SK-N-SH treated with all-trans-retinoic acid at 6 μM for 48 hours (cell line): ENCODE measurements at regions not wholly inside any gene's neighbourhood (a gene's known extent, or its start where the extent isn't known, plus 50 kb on each side); places are given as distances from the start of the nearest gene placed in this dataset.

Experiments used
- ATAC-seq: fragments of 200-7000 bp; cut with Tn5 transposase; 3 replicates; pipeline ENCODE4 v1.9.1; 2020; ENCODE audit warnings: mild to moderate bottlenecking, moderate library complexity
- ARNTL ChIP-seq: fragments of 450-650 bp; formaldehyde crosslinking; IDR thresholded peaks from 2 replicates; pipeline ENCODE4 v1.5.0; 2020; ENCODE audit warnings: low read depth, mild to moderate bottlenecking, moderate library complexity, borderline replicate concordance
- BACH2 ChIP-seq: fragments of 250-450 bp; sonication (Bioruptor Pico); IDR thresholded peaks from 2 replicates; pipeline ENCODE4 v1.9.0; 2021; ENCODE audit warnings: mild to moderate bottlenecking, borderline replicate concordance
- CSDC2 ChIP-seq: fragments of 250-450 bp; sonication (Bioruptor Pico); IDR thresholded peaks from 2 replicates; pipeline ENCODE4 v1.5.0; 2020; ENCODE audit warnings: mild to moderate bottlenecking, moderate library complexity
- CSRNP3 ChIP-seq: fragments of 250-450 bp; sonication (Bioruptor Pico); IDR thresholded peaks from 2 replicates; pipeline ENCODE4 v1.5.1; 2021; ENCODE audit warnings: mild to moderate bottlenecking, moderate library complexity
- ESRRG ChIP-seq: fragments of 250-450 bp; sonication (Bioruptor Pico); IDR thresholded peaks from 2 replicates; pipeline ENCODE4 v1.6.1; 2021; ENCODE audit warnings: mild to moderate bottlenecking
- GLIS3 ChIP-seq: fragments of 250-450 bp; sonication (Bioruptor Pico); IDR thresholded peaks from 2 replicates; pipeline ENCODE4 v1.5.0; 2020; ENCODE audit warnings: mild to moderate bottlenecking, moderate library complexity
- ISL1 ChIP-seq: fragments of 250-450 bp; sonication (Bioruptor Pico); IDR thresholded peaks from 2 replicates; pipeline ENCODE4 v2.1.2; 2022; ENCODE audit warnings: mild to moderate bottlenecking, moderate library complexity
- OSR1 ChIP-seq: fragments of 250-450 bp; sonication (Bioruptor Pico); IDR thresholded peaks from 2 replicates; pipeline ENCODE4 v1.8.0; 2022; ENCODE audit warnings: moderate library complexity, mild to moderate bottlenecking, inconsistent platforms
- PATZ1 ChIP-seq: fragments of 250-450 bp; sonication (Bioruptor Pico); IDR thresholded peaks from 2 replicates; pipeline ENCODE4 v1.8.0; 2020; ENCODE audit warnings: mild to moderate bottlenecking, moderate library complexity, borderline replicate concordance
- PPARA ChIP-seq: fragments of 250-450 bp; sonication (Bioruptor Pico); IDR thresholded peaks from 2 replicates; pipeline ENCODE4 v1.5.0; 2020; ENCODE audit warnings: mild to moderate bottlenecking, borderline replicate concordance
- RARB ChIP-seq: fragments of 250-450 bp; sonication (Bioruptor Pico); IDR thresholded peaks from 2 replicates; pipeline ENCODE4 v1.8.0; 2021; ENCODE audit warnings: mild to moderate bottlenecking, moderate library complexity
- SNAI2 ChIP-seq: fragments of 250-450 bp; sonication (Bioruptor Pico); IDR thresholded peaks from 2 replicates; pipeline ENCODE4 v1.5.0; 2020; ENCODE audit warnings: mild to moderate bottlenecking, moderate library complexity
- TCF4 ChIP-seq: fragments of 250-450 bp; sonication (Bioruptor Pico); IDR thresholded peaks from 2 replicates; pipeline ENCODE4 v1.8.0; 2021; ENCODE audit warnings: mild to moderate bottlenecking, moderate library complexity, borderline replicate concordance
- TOX ChIP-seq: fragments of 250-450 bp; sonication (Bioruptor Pico); IDR thresholded peaks from 2 replicates; pipeline ENCODE4 v1.8.0; 2021; ENCODE audit warnings: mild to moderate bottlenecking, moderate library complexity, borderline replicate concordance
- ZC3H10 ChIP-seq: fragments of 250-450 bp; sonication (Bioruptor Pico); IDR thresholded peaks from 2 replicates; pipeline ENCODE4 v1.5.1; 2021; ENCODE audit warnings: mild to moderate bottlenecking, moderate library complexity
- ZFP3 ChIP-seq: fragments of 250-450 bp; sonication (Bioruptor Pico); IDR thresholded peaks from 2 replicates; pipeline ENCODE4 v1.5.0; 2020; ENCODE audit warnings: mild to moderate bottlenecking, moderate library complexity
- ZFP30 ChIP-seq: fragments of 450-650 bp; formaldehyde crosslinking; IDR thresholded peaks from 2 replicates; pipeline ENCODE4 v1.5.0; 2022; ENCODE audit warnings: mild to moderate bottlenecking, moderate library complexity
- ZNF70 ChIP-seq: fragments of 450-650 bp; formaldehyde crosslinking; IDR thresholded peaks from 2 replicates; pipeline ENCODE4 v1.5.0; 2020; ENCODE audit warnings: mild to moderate bottlenecking, moderate library complexity
- ZNF8 ChIP-seq: fragments of 450-650 bp; formaldehyde crosslinking; IDR thresholded peaks from 2 replicates; pipeline ENCODE4 v1.5.0; 2020; ENCODE audit warnings: mild to moderate bottlenecking, moderate library complexity
- TF ChIP-seq, protein P1 (sequence below): fragments of 250-450 bp; sonication (Bioruptor Pico); IDR thresholded peaks from 2 replicates; pipeline ENCODE4 v1.8.0; 2021; ENCODE audit warnings: low read depth, mild to moderate bottlenecking, moderate library complexity, borderline replicate concordance
- TF ChIP-seq, protein P2 (sequence below): fragments of 250-450 bp; sonication (Bioruptor Pico); IDR thresholded peaks from 2 replicates; pipeline ENCODE4 v1.5.1; 2020; ENCODE audit warnings: low read depth, mild to moderate bottlenecking, moderate library complexity
- TF ChIP-seq, protein P3 (sequence below): fragments of 250-450 bp; sonication (Bioruptor Pico); IDR thresholded peaks from 2 replicates; pipeline ENCODE4 v1.5.0; 2020; ENCODE audit warnings: mild to moderate bottlenecking, moderate library complexity

GRCh38 chr6:85041376-85041775 lies 277.0 kb upstream of the TBX18 start:
- TF ChIP-seq CSDC2, result no peak
- TF ChIP-seq PATZ1 (CRISPR knock-in tag), result no peak
- no peak for TF ChIP-seq ARNTL (CRISPR knock-in tag)
- no peak for TF ChIP-seq ZNF8 (CRISPR knock-in tag)
- TF ChIP-seq ZFP30 (CRISPR knock-in tag), result no peak
- TF ChIP-seq, protein P1, sequence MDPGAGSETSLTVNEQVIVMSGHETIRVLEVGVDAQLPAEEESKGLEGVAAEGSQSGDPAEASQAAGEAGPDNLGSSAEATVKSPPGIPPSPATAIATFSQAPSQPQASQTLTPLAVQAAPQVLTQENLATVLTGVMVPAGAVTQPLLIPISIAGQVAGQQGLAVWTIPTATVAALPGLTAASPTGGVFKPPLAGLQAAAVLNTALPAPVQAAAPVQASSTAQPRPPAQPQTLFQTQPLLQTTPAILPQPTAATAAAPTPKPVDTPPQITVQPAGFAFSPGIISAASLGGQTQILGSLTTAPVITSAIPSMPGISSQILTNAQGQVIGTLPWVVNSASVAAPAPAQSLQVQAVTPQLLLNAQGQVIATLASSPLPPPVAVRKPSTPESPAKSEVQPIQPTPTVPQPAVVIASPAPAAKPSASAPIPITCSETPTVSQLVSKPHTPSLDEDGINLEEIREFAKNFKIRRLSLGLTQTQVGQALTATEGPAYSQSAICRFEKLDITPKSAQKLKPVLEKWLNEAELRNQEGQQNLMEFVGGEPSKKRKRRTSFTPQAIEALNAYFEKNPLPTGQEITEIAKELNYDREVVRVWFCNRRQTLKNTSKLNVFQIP (CRISPR knock-in tag), result no peak
- TF ChIP-seq GLIS3 (CRISPR knock-in tag), result no peak
- TF ChIP-seq, protein P2, sequence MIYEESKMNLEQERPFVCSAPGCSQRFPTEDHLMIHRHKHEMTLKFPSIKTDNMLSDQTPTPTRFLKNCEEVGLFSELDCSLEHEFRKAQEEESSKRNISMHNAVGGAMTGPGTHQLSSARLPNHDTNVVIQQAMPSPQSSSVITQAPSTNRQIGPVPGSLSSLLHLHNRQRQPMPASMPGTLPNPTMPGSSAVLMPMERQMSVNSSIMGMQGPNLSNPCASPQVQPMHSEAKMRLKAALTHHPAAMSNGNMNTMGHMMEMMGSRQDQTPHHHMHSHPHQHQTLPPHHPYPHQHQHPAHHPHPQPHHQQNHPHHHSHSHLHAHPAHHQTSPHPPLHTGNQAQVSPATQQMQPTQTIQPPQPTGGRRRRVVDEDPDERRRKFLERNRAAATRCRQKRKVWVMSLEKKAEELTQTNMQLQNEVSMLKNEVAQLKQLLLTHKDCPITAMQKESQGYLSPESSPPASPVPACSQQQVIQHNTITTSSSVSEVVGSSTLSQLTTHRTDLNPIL, result no peak
- TF ChIP-seq RARB (CRISPR knock-in tag), result no peak
- no peak for TF ChIP-seq CSRNP3
- TF ChIP-seq TOX (CRISPR knock-in tag), result no peak
- no peak for TF ChIP-seq PPARA (CRISPR knock-in tag)
- TF ChIP-seq ISL1 (CRISPR knock-in tag), result no peak
- no peak for TF ChIP-seq ZNF70 (CRISPR knock-in tag)
- TF ChIP-seq, protein P3, sequence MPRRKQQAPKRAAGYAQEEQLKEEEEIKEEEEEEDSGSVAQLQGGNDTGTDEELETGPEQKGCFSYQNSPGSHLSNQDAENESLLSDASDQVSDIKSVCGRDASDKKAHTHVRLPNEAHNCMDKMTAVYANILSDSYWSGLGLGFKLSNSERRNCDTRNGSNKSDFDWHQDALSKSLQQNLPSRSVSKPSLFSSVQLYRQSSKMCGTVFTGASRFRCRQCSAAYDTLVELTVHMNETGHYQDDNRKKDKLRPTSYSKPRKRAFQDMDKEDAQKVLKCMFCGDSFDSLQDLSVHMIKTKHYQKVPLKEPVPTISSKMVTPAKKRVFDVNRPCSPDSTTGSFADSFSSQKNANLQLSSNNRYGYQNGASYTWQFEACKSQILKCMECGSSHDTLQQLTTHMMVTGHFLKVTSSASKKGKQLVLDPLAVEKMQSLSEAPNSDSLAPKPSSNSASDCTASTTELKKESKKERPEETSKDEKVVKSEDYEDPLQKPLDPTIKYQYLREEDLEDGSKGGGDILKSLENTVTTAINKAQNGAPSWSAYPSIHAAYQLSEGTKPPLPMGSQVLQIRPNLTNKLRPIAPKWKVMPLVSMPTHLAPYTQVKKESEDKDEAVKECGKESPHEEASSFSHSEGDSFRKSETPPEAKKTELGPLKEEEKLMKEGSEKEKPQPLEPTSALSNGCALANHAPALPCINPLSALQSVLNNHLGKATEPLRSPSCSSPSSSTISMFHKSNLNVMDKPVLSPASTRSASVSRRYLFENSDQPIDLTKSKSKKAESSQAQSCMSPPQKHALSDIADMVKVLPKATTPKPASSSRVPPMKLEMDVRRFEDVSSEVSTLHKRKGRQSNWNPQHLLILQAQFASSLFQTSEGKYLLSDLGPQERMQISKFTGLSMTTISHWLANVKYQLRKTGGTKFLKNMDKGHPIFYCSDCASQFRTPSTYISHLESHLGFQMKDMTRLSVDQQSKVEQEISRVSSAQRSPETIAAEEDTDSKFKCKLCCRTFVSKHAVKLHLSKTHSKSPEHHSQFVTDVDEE, result no peak
- no peak for TF ChIP-seq ZC3H10 (CRISPR knock-in tag)
- TF ChIP-seq ESRRG (CRISPR knock-in tag), result no peak
- TF ChIP-seq OSR1 (CRISPR knock-in tag), result no peak
- no peak for TF ChIP-seq BACH2
- ATAC-seq, result no peak

- no peak for ATAC-seq
- no peak for TF ChIP-seq SNAI2 (CRISPR knock-in tag)
- TF ChIP-seq, all 23 proteins: peak for 0
Observed at GRCh38 chr6:85037221-85037620, 272.8 kb upstream of the TBX18 start.

GRCh38 chr6:85035766-85036165 lies 271.4 kb upstream of the TBX18 start:
- no peak for ATAC-seq
- no peak for TF ChIP-seq CSRNP3

GRCh38 chr6:85033547-85033946 lies 269.1 kb upstream of the TBX18 start:
- no peak for ATAC-seq
- TF ChIP-seq TCF4 (CRISPR knock-in tag), result no peak
- TF ChIP-seq ZC3H10 (CRISPR knock-in tag), result no peak
- no peak for TF ChIP-seq CSRNP3
- no peak for TF ChIP-seq ZNF70 (CRISPR knock-in tag)
- TF ChIP-seq PPARA (CRISPR knock-in tag), result no peak
- TF ChIP-seq BACH2, result no peak
- TF ChIP-seq ZNF8 (CRISPR knock-in tag), result no peak
- TF ChIP-seq ZFP30 (CRISPR knock-in tag), result no peak
- TF ChIP-seq OSR1 (CRISPR knock-in tag), result no peak
- TF ChIP-seq SNAI2 (CRISPR knock-in tag), result no peak
- no peak for TF ChIP-seq ZFP3
- TF ChIP-seq ISL1 (CRISPR knock-in tag), result no peak
- TF ChIP-seq ESRRG (CRISPR knock-in tag), result no peak
- TF ChIP-seq, protein P1 (CRISPR knock-in tag), result no peak
